ENCODE measurements at regions not wholly inside any gene's neighbourhood (a gene's known extent, or its start where the extent isn't known, plus 50 kb on each side); places are given as distances from the start of the nearest gene placed in this dataset.

DNA sequence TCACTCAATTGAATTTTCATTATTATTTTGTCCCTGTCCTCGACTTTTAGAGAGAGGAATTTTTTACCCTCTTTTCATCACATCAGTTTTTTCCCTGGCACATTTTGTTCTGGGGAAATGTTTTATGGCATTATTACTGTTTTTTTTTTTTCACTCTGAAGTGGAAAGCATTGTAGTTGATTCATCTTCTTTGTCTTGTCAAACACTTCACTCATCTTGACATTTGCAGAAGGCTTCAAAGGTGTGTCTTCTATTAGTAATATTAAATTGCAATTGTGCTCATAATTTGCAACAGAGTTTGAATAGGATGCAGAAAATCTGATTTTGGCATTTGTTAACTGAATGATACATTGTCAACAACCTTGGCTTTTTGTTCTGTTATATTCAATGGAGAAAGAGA, 545.4 kb upstream of the ARX start:
- TF ChIP-seq POLR2A (IDR thresholded peaks at IDR 0.05; ENCODE audit: low read depth, low read length) (no peak), POLR2AphosphoS5 (IDR thresholded peaks at IDR 0.05; ENCODE audit: low read depth, low read length) (no peak), TAF1 (IDR thresholded peaks at IDR 0.05; ENCODE audit: low read depth, low read length) (no peak)
